ENCODE measurements at regions not wholly inside any gene's neighbourhood (a gene's known extent, or its start where the extent isn't known, plus 50 kb on each side); places are given as distances from the start of the nearest gene placed in this dataset.
A peak's percentile ranks its signal among the peaks of the same experiment; 100 is the strongest.

GRCh38 chr1:233516732-233517131 is 97.2 kb upstream of the KCNK1 start:
- no peak for DNase-seq (ENCODE audit: low spot score)

GRCh38 chr1:233518344-233518743 is 95.6 kb upstream of the KCNK1 start:
- DNase-seq (ENCODE audit: low spot score): no peak

DNA sequence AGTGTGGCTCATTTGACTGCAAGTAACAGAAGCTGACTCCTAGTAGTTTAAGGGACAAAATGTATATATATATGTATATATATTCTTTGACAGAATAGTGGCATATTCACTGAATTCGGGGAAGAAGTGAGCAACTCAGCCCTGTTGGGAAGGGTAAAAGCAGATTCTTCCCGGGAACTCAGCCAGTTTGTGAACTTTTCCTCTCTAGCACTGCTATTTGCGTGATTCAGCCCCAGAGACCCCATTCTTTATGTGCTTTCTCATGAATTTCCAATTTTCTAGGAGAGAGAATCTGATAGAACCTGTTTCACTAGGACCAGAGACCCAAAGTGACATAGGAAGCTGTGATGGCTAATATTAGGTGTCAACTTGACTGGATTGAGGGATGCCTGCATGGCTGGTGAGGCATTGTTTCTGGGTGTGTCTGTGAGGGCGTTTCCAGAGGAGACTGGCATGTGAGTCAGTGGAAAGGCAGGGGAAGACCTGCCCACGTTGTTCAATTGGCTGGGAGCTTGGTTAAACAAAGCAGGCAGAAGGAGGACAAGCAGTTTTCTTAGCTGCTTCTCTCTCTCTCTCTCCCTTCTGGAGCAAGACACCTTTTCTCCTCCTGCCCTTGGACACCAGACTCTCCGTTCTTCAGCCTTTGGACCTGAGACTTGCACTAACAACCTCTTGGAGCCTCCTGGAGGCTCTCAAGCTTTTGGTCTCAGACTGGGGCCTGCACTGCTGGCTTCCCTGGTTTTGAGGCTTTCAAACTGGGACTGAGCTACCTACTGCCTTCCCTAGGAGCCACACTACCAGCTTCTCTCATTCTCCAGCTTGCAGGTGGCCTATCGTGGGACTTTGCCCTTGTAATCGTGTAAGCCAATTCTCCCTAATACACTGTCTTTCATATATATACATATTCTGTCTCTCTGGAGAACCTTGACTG is 93.4 kb upstream of the KCNK1 start:
- DNase-seq (ENCODE audit: low spot score): no peak

DNA sequence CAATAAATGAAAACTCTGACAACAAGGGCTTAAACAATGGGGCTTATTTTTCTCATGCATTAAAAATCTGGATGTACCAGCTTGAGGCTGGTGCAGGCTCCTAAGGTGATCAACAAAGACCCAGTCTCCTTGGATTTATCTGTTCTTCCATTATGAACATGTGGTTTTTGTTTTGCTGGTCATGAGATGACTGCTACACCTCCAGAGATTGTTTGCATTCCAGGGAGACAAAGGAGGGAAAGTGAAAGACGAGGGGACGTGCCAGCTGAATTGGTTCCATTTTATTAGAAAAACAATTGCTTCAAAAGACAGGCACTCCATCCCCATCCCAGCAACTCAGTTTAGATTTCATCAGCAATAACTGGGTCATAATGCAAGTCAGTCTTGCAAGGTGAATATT is 90.9 kb upstream of the KCNK1 start:
- DNase-seq (ENCODE audit: low spot score): no peak

DNA sequence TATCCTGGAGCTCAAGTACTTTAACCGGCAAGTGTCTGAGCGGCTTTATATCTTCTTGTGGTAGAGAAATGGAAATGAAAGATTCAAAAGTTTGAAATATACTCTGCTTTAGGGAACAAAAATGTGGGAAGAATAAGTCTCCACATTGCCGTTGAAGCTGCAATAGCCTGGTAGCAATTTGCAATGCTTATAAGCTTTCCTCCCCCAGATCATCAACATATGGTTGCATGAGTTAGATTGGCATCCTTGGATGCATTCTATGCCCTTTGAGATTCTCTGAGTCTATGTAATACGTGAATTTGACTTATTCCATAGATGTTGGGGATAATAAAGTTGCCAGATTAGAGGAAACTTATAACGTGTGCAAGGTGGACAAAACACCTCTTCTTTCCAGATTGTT is 86.1 kb upstream of the KCNK1 start:
- no peak for DNase-seq (ENCODE audit: low spot score)

GRCh38 chr1:233530665-233531386 is 83.1 kb upstream of the KCNK1 start:
- DNase-seq (ENCODE audit: low spot score): no peak

- DNase-seq (ENCODE audit: low spot score): no peak
Observed at GRCh38 chr1:233540816-233541215, 73.1 kb upstream of the KCNK1 start.

- DNase-seq (ENCODE audit: low spot score): peak; percentile 22
Observed at GRCh38 chr1:233543338-233544255, 70.3 kb upstream of the KCNK1 start.

DNA sequence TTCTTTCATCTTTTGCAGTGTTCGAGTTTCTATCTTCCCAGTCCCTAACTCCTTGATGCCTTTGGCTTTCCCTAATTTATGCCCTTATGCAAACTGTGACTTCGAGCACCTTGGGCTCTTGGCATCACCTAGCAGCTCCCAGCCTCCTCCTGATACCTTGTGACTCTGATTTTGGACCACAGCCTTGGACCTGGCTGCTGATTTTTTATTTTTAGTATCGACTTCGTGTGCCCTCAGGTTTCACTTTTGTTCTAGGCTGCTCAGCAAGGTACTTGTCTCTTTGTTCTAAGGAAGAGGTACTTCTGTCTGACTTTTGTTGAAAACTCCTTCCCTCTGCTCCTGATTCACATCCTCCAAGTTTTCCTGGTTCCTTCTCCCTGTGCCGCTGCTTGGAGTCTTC is 69.6 kb upstream of the KCNK1 start:
- no peak for DNase-seq (ENCODE audit: low spot score)

DNA sequence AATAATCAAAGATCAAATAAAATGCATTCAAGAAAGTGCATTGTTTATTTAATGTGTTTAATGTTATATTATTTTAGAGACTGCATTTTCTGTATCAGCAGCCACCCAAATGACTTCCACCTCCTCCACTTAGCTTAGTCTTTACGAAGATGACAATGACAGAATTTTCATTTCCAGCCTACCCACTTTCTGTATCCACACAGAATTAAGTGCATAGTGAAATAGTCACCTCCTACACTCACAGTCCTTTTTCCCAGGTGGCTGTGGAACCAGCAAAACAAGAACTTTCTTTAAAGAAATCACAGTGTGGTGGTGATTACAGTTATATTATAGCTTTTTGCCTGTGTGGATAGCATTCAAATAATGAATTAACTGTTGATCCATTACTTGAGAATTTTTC is 66.2 kb upstream of the KCNK1 start:
- no peak for DNase-seq (ENCODE audit: low spot score)

DNA sequence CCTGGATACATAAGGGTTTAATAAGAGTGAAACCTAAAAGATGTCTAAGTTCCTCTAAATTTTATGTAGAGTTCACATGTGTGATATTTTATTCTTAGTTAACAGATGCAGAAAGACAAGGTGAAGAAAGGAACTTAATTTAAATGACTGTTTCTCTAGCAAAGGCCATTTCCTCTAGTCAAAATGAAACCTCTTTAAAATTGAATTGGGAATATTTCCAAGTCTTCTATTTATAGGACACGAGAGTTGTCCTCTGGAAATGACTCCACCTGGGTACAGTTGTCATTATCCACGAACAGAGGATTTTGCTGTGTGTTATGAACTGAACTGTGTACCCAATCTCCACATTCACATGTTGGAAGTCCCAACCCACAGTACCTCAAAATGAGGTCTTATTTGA is 64.5 kb upstream of the KCNK1 start:
- no peak for DNase-seq (ENCODE audit: low spot score)

GRCh38 chr1:233549917-233550316 is 64.0 kb upstream of the KCNK1 start:
- no peak for DNase-seq (ENCODE audit: low spot score)

DNA sequence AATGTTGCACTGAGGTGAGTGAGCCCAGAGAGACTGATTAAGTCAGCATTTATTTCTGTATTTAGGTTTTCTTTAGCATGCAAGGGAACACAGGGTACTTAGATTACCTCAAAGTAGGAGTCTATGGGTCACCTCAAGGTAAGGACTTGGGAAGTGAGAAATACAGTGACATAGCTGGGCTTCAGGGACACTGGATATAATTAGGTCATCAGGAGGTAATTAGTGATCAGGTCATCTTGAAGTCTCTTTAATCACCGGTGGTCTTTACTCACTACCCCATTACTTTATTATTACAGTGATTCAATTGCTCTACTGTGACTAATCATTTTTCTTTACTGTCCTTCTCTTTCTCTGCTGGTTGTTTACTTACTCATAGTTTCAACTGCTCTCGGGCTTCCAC is 59.9 kb upstream of the KCNK1 start:
- no peak for DNase-seq (ENCODE audit: low spot score)

DNA sequence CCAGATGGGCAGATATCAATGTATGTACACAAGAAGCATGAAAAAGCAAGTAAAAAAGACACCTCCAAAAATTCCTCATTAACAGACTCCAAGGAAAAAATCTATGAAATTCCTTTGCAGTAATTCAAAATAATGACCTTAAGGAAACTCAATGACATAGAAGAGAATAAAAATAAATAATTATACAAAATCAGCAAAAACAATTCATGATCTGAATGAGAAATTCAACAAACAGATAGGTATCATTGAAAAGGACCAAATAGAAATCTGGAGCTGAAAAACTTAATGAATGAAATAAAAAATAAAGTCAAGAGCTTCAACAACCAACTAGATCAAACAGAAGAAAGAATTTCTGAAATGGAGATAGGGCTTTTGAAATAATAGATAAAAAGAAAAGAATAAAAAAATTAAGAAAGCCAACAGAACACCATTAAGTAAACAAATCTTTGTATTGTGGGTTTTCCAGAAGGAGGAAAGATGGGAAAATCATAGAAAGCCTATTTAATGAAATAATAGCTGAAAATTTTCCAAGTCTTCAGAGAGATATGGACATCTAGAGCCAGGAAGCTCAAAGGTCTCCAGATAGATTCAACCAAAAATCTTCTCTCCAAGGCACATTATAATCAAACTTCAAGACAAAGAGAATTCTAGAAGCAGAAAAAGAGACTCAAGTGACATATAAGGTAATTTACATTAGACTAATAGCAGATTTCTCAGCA is 52.0 kb upstream of the KCNK1 start:
- no peak for DNase-seq (ENCODE audit: low spot score)
